Activated CD8-positive, alpha-beta memory T cell treated with anti-CD3 and anti-CD28 coated beads for 36 hours (primary cell): ENCODE measurements at regions not wholly inside any gene's neighbourhood (a gene's known extent, or its start where the extent isn't known, plus 50 kb on each side); places are given as distances from the start of the nearest gene placed in this dataset.

ENCODE experiments used
- CTCF ChIA-PET: fragments of 350-600 bp; sonication (Branson Sonifier 250); formaldehyde crosslinking; loops from one replicate; lab custom pipeline; 2021; ENCODE audit warnings: antibody characterized with exemption; lab: Charles Lee
- POLR2A ChIA-PET: fragments of 350-600 bp; sonication (Branson Sonifier 250); formaldehyde crosslinking; loops from one replicate; lab custom pipeline; 2021; ENCODE audit warnings: antibody characterized with exemption; lab: Charles Lee

- ChIA-PET CTCF (interaction anchor here (0.5 kb wide), 1 partner anchor 16 kb away, joined by 3 read pairs; no protein-coding TSS in a partner anchor), POLR2A (no interaction called here)
Observed at GRCh38 chr22:47607486-47607885, 845.0 kb downstream of the TBC1D22A start.

- POLR2A ChIA-PET: no interaction called here
- CTCF ChIA-PET: interaction anchor here (0.7 kb wide), 1 partner anchor 322 kb away, joined by 3 read pairs; no protein-coding TSS in a partner anchor
Observed at GRCh38 chr22:47606426-47606825, 844.0 kb downstream of the TBC1D22A start.

GRCh38 chr22:47605886-47606285 lies 843.4 kb downstream of the TBC1D22A start:
- CTCF ChIA-PET: no interaction called here
- POLR2A ChIA-PET: no interaction called here

- CTCF ChIA-PET: no interaction called here
- POLR2A ChIA-PET: no interaction called here
Observed at GRCh38 chr22:47605441-47605840, 843.0 kb downstream of the TBC1D22A start.

GRCh38 chr22:47604563-47604962 lies 842.1 kb downstream of the TBC1D22A start:
- POLR2A ChIA-PET: no interaction called here
- CTCF ChIA-PET: no interaction called here

GRCh38 chr22:47602732-47603131 lies 840.3 kb downstream of the TBC1D22A start:
- ChIA-PET POLR2A (no interaction called here), CTCF (no interaction called here)

- POLR2A ChIA-PET: no interaction called here
- CTCF ChIA-PET: no interaction called here
Observed at GRCh38 chr22:47601666-47602065, 839.2 kb downstream of the TBC1D22A start.

- CTCF ChIA-PET: no interaction called here
- POLR2A ChIA-PET: no interaction called here
Observed at GRCh38 chr22:47600791-47601625, 838.6 kb downstream of the TBC1D22A start.

- ChIA-PET CTCF (no interaction called here), POLR2A (no interaction called here)
Observed at GRCh38 chr22:47600281-47600680, 837.8 kb downstream of the TBC1D22A start.

GRCh38 chr22:47599753-47600152 lies 837.3 kb downstream of the TBC1D22A start:
- CTCF ChIA-PET: no interaction called here

GRCh38 chr22:47598864-47599263 lies 836.4 kb downstream of the TBC1D22A start:
- CTCF ChIA-PET: no interaction called here
- POLR2A ChIA-PET: no interaction called here

More at GRCh38 chr22:47599753-47600152, 837.3 kb downstream of the TBC1D22A start:
- POLR2A ChIA-PET: no interaction called here

GRCh38 chr22:47597041-47597440 lies 834.6 kb downstream of the TBC1D22A start:
- POLR2A ChIA-PET: no interaction called here

GRCh38 chr22:47596176-47596690 lies 833.8 kb downstream of the TBC1D22A start:
- POLR2A ChIA-PET: no interaction called here

More at GRCh38 chr22:47597041-47597440, 834.6 kb downstream of the TBC1D22A start:
- CTCF ChIA-PET: no interaction called here

GRCh38 chr22:47594836-47595521 lies 832.5 kb downstream of the TBC1D22A start:
- CTCF ChIA-PET: no interaction called here

More at GRCh38 chr22:47596176-47596690, 833.8 kb downstream of the TBC1D22A start:
- CTCF ChIA-PET: no interaction called here

GRCh38 chr22:47593911-47594311 lies 831.5 kb downstream of the TBC1D22A start:
- POLR2A ChIA-PET: no interaction called here
- CTCF ChIA-PET: no interaction called here

More at GRCh38 chr22:47594836-47595521, 832.5 kb downstream of the TBC1D22A start:
- POLR2A ChIA-PET: no interaction called here

- ChIA-PET POLR2A (no interaction called here), CTCF (no interaction called here)
Observed at GRCh38 chr22:47593291-47593690, 830.8 kb downstream of the TBC1D22A start.

- CTCF ChIA-PET: no interaction called here
Observed at GRCh38 chr22:47592791-47593190, 830.3 kb downstream of the TBC1D22A start.

GRCh38 chr22:47591709-47592108 lies 829.3 kb downstream of the TBC1D22A start:
- ChIA-PET POLR2A (no interaction called here), CTCF (interaction anchor here (0.6 kb wide), 1 partner anchor 16 kb away, joined by 3 read pairs; no protein-coding TSS in a partner anchor)

More at GRCh38 chr22:47592791-47593190, 830.3 kb downstream of the TBC1D22A start:
- POLR2A ChIA-PET: no interaction called here

- ChIA-PET CTCF (no interaction called here), POLR2A (no interaction called here)
Observed at GRCh38 chr22:47591016-47591415, 828.6 kb downstream of the TBC1D22A start.
